Left cardiac atrium (tissue), 4 donors: ENCODE measurements at regions not wholly inside any gene's neighbourhood (a gene's known extent, or its start where the extent isn't known, plus 50 kb on each side); places are given as distances from the start of the nearest gene placed in this dataset.
A peak's percentile ranks its signal among the peaks of the same experiment; 100 is the strongest.

Source experiments
- ATAC-seq, 2 donors: fragments of 200-7000 bp; cut with Tn5 transposase; one replicate each; pipeline ENCODE4 v1.9.1; 2020; ENCODE audit warnings: mild to moderate bottlenecking in 2 of 2, moderate library complexity in 2 of 2
- DNase-seq: peaks from one replicate; pipeline ENCODE4 v3.0.0-alpha.2; 2020
- intact Hi-C, 2 donors: fragments of 100-400 bp; cut with DNase I; formaldehyde crosslinking; loops; one replicate each; pipeline versions ENCODE4 v1.14.1 to v1.15.1; 2022 to 2023
- donor health status: DM: no; HTN: yes; CAD: no.
- donor health status: DM: no; HTN: yes; CAD: no; lungs with severe emphysema.
- donor health status: DM: yes; HTN: yes; CAD: no.
- donor health status: Dilated cardiomyopathy.

DNA sequence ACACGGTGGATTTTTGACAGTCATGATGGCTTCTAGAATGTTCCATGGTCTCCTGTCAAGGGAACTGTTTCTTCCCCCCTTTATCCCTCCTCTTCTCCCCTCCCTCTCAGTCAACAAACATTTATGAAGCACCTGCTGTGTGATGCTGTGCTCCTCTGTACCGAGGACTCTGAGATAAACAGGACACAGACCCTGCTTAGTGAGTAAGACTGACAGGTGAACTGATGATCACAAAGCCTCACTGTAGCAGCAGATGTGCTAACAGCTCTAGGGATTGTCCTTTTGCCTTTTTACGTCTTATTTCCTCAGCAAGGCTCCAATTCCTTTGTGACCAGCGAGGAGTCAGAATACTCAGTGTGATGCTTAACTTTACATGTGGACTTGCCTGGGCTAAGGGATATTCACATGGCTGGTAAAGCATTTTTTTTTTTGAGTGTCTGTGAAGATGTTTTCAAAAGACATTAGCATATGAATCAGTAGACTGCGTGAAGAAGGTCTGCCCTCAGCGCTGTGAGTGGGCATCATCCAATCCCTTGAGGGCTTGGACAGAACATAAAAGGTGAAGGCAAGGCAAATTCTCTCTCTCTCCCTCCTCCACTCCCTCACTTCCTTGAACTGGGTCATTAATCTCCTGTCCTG lies 170.1 kb downstream of the ADRA2A start:
- DNase-seq (no peak), ATAC-seq (no peak)
- intact Hi-C loops, result no loop called here

- DNase-seq, result no peak
- intact Hi-C loops, result no loop called here
- no peak for ATAC-seq
Measured at GRCh38 chr10:111247781-111248389, 171.1 kb downstream of the ADRA2A start.

- DNase-seq (no peak), ATAC-seq (no peak)
- intact Hi-C loops, result no loop called here
Measured at GRCh38 chr10:111249925-111250324, 173.1 kb downstream of the ADRA2A start.

DNA sequence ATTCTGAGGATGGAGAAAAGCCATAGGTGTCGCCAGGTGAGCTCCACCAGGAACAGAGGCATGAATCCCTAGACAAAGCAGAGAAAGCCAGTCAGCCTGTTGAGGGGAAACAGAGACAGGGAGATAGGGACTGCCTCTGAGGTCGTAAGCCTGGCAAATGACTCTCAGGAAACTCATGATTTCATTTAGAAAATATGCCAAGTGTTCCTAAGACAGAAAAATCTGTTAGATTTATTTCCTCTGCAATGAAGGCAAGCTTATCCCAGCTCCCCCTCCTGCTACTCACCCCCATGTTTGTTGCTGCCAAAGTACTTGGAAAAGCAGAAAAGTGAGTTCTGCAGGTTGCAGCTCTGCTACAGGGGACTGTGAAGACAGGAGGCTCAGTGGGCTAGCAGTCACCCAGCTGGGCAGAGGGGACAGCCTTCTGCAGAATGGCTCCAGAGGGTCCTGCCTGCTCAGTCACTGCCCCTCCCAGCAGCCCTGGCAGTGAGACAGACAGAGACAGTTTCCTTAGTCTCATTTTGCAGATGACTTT lies 184.3 kb downstream of the ADRA2A start:
- DNase-seq, result no peak
- ATAC-seq, result no peak
- intact Hi-C loops, result no loop called here

DNA sequence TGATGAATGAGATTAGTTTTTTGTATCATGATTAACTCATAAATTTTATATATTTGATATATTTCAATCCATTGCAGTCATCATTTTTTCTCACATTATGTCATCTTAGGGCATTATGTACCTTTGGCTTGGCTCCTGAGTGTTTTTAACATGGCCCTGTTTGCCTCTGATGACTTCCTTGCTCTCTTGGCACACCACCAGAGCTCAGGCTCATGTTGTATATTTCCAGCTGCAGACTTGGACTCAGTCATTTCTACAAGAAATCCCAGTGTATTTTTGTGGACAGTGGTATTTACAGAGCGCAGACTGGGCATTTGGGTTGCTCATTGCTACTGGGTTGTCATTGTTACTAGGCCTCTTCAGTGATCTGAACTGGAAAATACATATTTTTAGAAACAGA lies 188.5 kb downstream of the ADRA2A start:
- no peak for DNase-seq
- intact Hi-C loops, result no loop called here
- ATAC-seq, result no peak

- intact Hi-C loops, result no loop called here
- no peak for DNase-seq
- no peak for ATAC-seq
Measured at GRCh38 chr10:111266165-111266564, 189.3 kb downstream of the ADRA2A start.

DNA sequence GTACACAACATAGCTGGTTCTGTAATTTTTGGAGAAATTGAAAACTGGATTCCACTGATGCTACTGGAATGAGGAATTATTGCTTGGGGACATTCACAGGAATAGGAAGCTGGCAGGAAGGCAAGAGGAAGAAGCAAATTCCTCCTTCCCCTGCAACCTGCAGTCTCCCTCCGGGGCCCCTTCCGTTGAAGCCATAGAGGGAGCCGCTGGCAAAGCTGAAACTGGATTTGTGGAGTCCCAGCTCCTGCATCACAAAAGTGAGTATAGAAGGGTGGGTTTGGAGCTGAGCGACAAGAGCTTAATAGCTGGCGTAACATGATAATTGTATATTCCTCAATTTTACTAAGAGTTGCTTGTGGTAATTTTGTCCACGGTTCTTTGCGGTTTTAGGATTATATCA lies 190.8 kb downstream of the ADRA2A start:
- intact Hi-C loops, result no loop called here
- no peak for ATAC-seq

GRCh38 chr10:111273235-111273634 lies 196.4 kb downstream of the ADRA2A start:
- no peak for DNase-seq
- intact Hi-C loops, result no loop called here
- no peak for ATAC-seq

More for the DNA sequence above, 190.8 kb downstream of the ADRA2A start:
- no peak for DNase-seq

DNA sequence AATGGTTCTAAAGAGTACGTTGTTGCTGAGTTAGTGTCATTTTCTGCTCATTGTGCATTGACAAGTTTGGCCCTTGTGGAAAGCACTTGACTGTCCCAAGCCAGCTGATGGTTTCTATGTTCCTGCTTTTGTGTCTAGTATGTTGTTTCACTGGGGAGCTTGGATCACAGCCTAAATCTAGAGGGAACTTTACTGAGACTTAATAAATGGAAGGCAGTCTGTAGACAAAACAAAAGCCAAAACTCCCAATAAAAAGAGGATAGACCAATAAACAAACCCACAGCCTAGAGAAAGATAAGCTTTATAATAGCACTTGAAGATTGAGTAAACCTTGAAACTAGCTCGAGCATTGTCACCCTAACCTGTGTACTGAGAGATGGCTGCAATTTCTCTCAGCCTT lies 196.8 kb downstream of the ADRA2A start:
- ATAC-seq, result no peak
- no peak for DNase-seq
- intact Hi-C loops, result no loop called here

DNA sequence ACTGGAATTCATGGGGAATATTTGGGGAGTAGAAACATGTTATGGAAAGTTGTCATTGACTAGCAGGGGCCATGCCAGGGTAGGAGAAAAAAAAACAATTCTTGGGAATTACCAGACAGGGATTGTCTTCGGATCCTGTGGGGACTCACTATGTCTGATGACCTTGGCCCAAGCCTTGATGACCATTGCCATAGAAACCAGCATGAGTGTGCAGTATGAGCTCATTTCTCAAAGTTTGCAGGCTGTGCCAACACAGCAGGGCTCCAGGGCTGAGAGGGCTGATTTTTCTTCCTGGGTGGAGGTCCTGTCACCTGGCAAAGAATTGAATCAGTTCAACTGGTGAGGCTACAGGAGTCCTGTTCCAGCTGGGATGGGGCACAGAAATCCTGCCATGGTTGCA lies 198.3 kb downstream of the ADRA2A start:
- ATAC-seq, result peak in 1 of 2 donors; percentile 37
- intact Hi-C loops, result no loop called here
- no peak for DNase-seq

DNA sequence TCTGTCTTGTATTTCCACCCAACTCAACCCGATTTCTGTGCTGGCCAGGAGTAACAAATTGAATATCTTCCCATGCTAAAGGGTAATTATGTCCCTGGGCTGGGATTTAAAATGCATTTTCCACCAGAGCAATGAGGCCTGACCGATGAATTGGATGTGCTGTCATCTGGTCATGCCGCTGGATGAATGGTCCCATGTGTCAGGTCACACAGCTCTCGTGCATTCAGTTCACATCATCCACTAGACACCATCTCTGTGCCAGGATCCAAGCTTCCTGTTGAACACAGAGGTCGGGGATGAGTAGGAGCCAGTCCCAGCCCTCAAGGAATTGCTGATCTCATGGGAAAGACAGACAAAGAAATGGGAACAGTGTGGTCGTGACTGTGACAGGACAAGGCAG lies 200.8 kb downstream of the ADRA2A start:
- intact Hi-C loops, result no loop called here
- ATAC-seq (no peak), DNase-seq (no peak)

- DNase-seq (no peak), ATAC-seq (no peak)
- intact Hi-C loops, result no loop called here
Measured at GRCh38 chr10:111278266-111278665, 201.4 kb downstream of the ADRA2A start.

DNA sequence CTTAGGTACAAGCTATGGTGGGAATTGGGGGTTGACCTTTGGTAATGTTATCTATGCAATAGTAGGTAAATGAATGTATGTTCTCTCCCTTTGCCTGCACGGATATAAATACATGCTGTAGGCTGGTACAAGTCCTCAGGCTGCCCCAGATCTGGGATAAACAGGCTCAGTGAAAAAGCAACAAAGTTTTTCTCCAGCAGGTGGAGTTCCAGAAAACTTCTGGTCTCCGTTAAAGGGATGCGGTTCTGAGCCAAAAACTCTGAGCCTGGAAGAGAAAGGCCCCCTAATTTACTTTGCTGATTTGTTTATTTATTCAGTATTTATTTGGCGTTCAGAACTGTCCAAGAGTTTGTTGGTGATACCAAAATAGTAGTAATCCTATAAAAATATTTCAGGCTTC lies 204.7 kb downstream of the ADRA2A start:
- DNase-seq (no peak), ATAC-seq (peak in 1 of 2 donors; percentile 32)
- intact Hi-C loops, result no loop called here

DNA sequence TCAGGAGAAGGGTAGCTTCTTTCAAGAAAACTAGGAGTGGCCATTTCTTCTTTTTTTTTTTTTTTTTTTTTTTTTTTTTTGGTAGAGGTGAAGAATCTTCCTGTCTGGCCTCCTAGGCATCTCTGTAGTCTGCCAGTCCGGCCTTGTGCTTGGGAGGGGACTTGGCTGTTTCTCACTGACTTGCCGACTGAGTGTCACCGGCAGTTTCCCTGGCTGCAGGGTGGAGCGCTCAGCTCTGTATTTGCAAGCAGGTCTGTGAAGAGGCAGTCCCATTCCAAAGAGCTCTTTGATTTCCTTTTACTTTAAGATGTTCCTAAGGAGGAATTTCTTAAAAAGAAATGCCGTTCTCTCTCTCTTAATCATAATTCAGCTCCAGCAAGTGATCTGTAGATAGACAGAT lies 212.6 kb downstream of the ADRA2A start:
- no peak for ATAC-seq
- DNase-seq, result no peak
- intact Hi-C loops, result no loop called here

DNA sequence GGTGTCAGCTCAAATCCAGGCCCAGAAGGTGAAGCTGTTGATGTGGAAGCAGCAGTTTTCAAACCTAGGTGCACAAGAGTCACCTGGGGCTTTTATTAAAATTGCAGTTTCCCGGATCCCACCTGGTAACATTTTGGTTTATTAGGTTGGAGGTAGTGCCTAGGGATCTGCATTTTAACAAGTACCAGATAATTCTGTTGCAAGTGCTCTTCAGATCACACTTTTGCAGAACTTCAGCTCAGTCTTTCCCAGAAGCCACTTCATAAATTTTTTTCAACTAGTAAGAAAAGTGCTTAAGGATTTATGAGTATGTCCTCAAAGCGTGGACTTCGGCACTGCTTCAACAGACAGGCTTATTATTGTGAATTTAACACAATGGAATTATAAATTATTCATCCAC lies 213.8 kb downstream of the ADRA2A start:
- no peak for DNase-seq
- intact Hi-C loops, result no loop called here
- ATAC-seq, result no peak

DNA sequence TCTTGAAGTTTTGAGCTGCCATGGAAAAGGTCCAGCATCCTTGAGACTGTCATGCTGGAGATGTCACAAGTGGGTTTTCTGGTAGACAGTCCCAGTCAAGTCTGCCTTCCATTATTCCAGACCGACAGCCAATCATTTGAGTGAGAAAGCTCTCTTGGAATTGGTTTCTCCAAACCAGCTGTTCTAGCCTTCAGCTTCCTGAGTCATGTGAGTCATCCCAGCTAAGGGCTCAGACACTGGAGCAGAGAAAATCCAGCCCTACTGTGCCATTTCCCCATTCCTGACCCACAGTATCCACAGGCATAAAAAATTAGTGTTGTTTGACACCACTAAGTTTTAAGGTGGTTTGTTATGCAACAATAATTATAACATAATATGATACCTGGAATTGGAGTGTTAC lies 219.0 kb downstream of the ADRA2A start:
- DNase-seq (no peak), ATAC-seq (no peak)
- intact Hi-C loops, result no loop called here

DNA sequence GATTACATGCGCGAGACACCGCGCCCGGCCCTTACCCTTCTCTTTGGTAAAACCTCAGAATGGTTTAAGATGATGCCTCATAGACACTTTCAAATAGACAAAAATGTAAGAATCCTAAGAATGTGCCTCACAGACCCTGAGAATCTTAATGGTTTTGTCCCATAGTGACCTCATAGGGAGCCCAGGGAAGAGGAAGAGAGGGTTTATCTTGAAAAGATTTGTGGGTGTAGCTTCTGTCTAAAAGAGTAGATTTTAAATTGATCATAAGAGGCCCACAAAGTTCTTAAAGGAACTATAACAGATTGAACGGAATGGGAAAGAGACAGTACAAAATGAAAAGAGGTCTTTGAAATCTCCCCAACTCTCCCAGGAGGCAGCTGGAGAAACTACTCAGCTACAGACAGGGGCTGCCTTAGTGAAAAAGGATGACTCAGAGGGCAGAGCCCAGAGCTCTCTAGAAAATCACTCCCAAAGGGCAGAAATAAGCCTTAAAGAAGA lies 220.6 kb downstream of the ADRA2A start:
- DNase-seq, result no peak
- ATAC-seq, result peak in 1 of 2 donors; percentile 86
- intact Hi-C loops, result no loop called here

DNA sequence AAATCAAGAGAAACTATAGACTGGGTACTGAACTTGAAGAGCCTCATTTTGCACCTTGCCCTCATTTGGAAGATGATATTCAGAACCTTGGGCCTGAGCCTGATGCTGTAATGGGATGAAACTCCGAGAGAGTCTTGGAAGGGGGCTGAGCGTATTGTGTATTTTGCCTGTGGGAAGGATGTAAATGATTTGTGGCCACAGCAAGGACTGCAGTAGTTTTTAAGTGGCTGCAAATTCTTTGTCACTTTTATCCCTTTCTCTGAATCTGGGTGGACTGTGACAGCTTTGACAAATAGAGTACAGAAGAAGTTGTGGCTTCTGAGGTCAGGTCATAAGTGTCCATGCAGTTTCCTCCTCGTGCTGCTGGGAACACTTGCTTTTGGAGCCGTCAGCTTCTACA lies 221.2 kb downstream of the ADRA2A start:
- DNase-seq, result no peak
- intact Hi-C loops, result no loop called here
- no peak for ATAC-seq

DNA sequence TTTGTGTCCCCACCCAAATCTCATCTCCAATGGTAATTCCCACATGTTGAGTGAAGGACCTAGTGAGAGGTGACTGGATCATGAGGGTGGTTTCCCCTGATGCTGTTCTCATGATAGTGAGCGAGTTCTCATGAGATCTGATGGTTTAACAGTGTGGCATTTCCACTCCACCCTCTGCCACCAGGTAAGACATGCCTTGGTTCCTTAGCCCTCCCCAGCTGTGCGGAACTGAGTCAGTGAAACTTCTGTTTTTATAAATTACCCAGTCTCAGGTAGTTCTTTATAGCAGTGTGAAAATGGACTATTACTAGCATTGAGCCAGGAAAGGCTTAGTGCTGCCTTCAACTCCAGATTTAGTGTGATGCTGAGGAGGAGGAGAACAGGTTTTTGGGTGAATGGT lies 222.2 kb downstream of the ADRA2A start:
- intact Hi-C loops, result no loop called here
- ATAC-seq, result no peak
- DNase-seq, result no peak

DNA sequence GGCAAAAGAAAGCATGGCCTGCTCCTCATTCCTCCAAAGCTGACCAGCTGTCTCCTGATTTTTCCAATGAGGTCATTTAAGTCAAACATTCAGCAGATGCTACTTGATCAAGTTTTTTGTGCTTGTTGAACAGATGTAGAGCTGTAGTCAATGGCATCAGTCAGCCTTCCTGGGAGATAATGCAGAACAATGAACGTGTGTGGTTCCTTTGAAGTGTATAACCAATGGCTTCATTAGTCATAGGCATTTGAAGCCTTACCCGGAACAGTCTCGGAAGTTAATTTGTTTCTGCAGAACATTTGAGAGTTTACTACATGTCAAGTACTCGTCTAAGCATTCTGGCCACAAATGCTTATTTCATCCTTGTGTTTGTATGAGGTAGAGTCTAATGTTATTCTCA lies 227.1 kb downstream of the ADRA2A start:
- intact Hi-C loops, result no loop called here
- no peak for DNase-seq
- no peak for ATAC-seq

DNA sequence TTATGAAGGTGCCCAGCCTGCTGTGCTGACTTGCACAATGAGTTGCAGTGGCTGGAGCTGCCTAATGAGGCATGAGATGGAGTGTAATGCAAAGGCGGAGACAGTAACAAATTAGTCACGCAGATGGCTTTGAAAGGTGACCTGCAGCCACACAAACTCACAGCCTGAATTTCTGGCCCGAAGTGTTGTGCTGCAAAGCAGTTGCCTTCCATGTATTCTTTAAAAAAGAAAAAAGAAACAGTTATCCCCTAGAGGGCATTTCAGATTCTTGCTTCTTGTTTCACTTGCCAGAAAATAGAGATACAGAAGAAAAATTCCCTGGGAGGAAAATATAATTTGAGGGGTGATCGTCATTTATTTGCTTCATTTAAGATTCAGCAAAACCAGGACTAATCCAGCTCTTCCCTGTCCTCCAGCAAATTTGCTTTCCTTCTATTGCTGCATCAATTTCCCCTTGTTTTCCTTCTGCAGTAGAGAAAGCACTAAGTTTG lies 239.9 kb downstream of the ADRA2A start:
- ATAC-seq (no peak), DNase-seq (no peak)
- intact Hi-C loops, result no loop called here
